ENCODE measurements at regions not wholly inside any gene's neighbourhood (a gene's known extent, or its start where the extent isn't known, plus 50 kb on each side); places are given as distances from the start of the nearest gene placed in this dataset.

DNA sequence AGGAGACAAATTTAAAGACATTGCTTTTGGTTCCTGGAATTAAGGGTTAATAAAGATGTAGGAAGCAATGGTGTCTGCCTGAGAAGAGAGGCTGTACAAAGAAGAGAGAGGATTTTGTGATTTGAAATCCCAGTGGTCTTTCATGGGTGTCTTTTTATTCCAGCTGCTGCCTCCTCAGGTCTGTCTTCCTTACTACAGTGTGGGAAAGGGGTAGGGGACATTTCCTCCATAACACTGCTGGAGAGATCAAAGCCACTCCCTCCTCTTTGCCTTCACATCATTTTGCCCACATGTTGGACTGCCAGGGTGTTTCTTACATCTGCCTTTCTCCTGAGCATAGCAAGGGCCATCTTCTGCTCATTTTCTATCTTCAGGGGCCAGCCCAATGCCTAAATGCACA lies 348.5 kb downstream of the EN1 start:
- Histone ChIP-seq H3K36me3 (ENCODE audit: control insufficient read depth in 2 of 2, insufficient read depth in 2 of 2, low read length in 1 of 2) (no peaks in the 10 kb centered on the region), H3K4me3 (ENCODE audit: low read length in 2 of 2) (no peak overlapping the region), H3K9me3 (ENCODE audit: control insufficient read depth in 2 of 2, insufficient read depth in 1 of 2, low read length in 1 of 2) (no peaks in the 10 kb centered on the region), H3K27ac (ENCODE audit: low read depth in 1 of 2, low read length in 1 of 2) (no peak overlapping the region), H3K4me1 (ENCODE audit: control insufficient read depth in 2 of 2, insufficient read depth in 2 of 2, low read length in 2 of 2) (no peaks in the 10 kb centered on the region), H3K27me3 (ENCODE audit: control insufficient read depth in 2 of 2, insufficient read depth in 1 of 2, low read length in 1 of 2) (no peaks in the 10 kb centered on the region)
- no peak for DNase-seq (ENCODE audit: low read depth in 6 of 9, low spot score in 9 of 9)

- WGBS = 85% methylated on average over 7 of the region's 7 CpGs
- Histone ChIP-seq H3K4me3 (ENCODE audit: low read length in 2 of 2) (no peak overlapping the region), H3K4me1 (ENCODE audit: control insufficient read depth in 2 of 2, insufficient read depth in 2 of 2, low read length in 2 of 2) (no peaks in the 10 kb centered on the region), H3K27me3 (ENCODE audit: control insufficient read depth in 2 of 2, insufficient read depth in 1 of 2, low read length in 1 of 2) (no peaks in the 10 kb centered on the region), H3K9me3 (ENCODE audit: control insufficient read depth in 2 of 2, insufficient read depth in 1 of 2, low read length in 1 of 2) (no peaks in the 10 kb centered on the region), H3K27ac (ENCODE audit: low read depth in 1 of 2, low read length in 1 of 2) (no peak overlapping the region), H3K36me3 (ENCODE audit: control insufficient read depth in 2 of 2, insufficient read depth in 2 of 2, low read length in 1 of 2) (no peaks in the 10 kb centered on the region)
- DNase-seq (ENCODE audit: low read depth in 6 of 9, low spot score in 9 of 9) = no peak
Observed at GRCh38 chr2:118496870-118497611, 350.4 kb downstream of the EN1 start.

DNA sequence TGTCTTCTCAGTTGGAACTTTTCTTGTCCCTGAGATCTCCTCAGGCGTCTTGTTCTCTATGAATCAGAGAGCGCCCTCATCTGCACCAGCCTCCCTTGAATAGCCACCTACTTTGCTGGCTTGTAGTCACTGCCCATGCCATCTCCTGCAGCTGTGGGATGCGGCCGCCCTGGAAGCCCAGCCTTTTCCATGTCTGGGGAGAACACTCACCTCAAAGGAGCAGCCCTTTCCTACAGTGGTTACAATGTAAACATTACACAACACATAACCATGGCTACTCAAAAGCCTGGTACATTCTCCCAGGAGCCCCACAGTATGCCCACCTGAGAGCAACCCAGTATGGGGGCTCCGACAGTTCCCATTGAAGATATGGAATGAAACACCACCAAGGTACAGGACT lies 351.0 kb downstream of the EN1 start:
- DNase-seq (ENCODE audit: low read depth in 6 of 9, low spot score in 9 of 9) = no peak
- Histone ChIP-seq H3K4me3 (ENCODE audit: low read length in 2 of 2) (no peak overlapping the region), H3K9me3 (ENCODE audit: control insufficient read depth in 2 of 2, insufficient read depth in 1 of 2, low read length in 1 of 2) (no peaks in the 10 kb centered on the region), H3K36me3 (ENCODE audit: control insufficient read depth in 2 of 2, insufficient read depth in 2 of 2, low read length in 1 of 2) (no peaks in the 10 kb centered on the region), H3K27me3 (ENCODE audit: control insufficient read depth in 2 of 2, insufficient read depth in 1 of 2, low read length in 1 of 2) (no peaks in the 10 kb centered on the region), H3K27ac (ENCODE audit: low read depth in 1 of 2, low read length in 1 of 2) (no peak overlapping the region), H3K4me1 (ENCODE audit: control insufficient read depth in 2 of 2, insufficient read depth in 2 of 2, low read length in 2 of 2) (no peaks in the 10 kb centered on the region)
- WGBS = 95% methylated on average over 5 of the region's 5 CpGs

- 78% methylated on average over 4 of the region's 4 CpGs for WGBS
- no peak overlapping the region for H3K4me3 ChIP-seq (ENCODE audit: low read length in 2 of 2)
Observed at GRCh38 chr2:118495290-118495689, 352.2 kb downstream of the EN1 start.

DNA sequence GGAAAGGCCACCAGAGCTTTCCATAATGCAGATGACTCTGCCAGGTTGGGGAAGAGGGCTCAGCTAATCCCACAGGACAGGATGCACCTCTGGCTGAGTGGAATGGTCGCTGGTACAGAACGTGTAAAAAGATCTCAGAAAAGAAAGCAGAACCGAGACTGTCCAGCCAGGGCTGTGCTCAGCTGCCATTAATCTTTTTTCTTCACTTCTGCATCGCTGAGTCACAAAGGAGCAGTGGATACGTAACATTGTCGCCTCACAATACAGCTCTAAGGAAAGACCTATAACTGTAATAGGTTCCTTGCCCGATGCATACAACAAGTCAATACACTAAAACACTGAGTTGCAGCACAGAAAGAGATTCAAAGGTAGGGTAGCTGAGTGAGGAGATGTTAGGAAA lies 354.2 kb downstream of the EN1 start:
- Histone ChIP-seq H3K27ac (ENCODE audit: low read depth in 1 of 2, low read length in 1 of 2) (no peak overlapping the region), H3K36me3 (ENCODE audit: control insufficient read depth in 2 of 2, insufficient read depth in 2 of 2, low read length in 1 of 2) (no peaks in the 10 kb centered on the region)
- WGBS = 84% methylated on average over 7 of the region's 7 CpGs

More at GRCh38 chr2:118495290-118495689, 352.2 kb downstream of the EN1 start:
- no peak overlapping the region for H3K27ac ChIP-seq (ENCODE audit: low read depth in 1 of 2, low read length in 1 of 2)
- H3K27me3 ChIP-seq (ENCODE audit: control insufficient read depth in 2 of 2, insufficient read depth in 1 of 2, low read length in 1 of 2) = no peaks in the 10 kb centered on the region
- no peaks in the 10 kb centered on the region for H3K9me3 ChIP-seq (ENCODE audit: control insufficient read depth in 2 of 2, insufficient read depth in 1 of 2, low read length in 1 of 2)
- H3K4me1 ChIP-seq (ENCODE audit: control insufficient read depth in 2 of 2, insufficient read depth in 2 of 2, low read length in 2 of 2) = no peaks in the 10 kb centered on the region
- no peaks in the 10 kb centered on the region for H3K36me3 ChIP-seq (ENCODE audit: control insufficient read depth in 2 of 2, insufficient read depth in 2 of 2, low read length in 1 of 2)
- DNase-seq (ENCODE audit: low read depth in 6 of 9, low spot score in 9 of 9) = no peak

DNA sequence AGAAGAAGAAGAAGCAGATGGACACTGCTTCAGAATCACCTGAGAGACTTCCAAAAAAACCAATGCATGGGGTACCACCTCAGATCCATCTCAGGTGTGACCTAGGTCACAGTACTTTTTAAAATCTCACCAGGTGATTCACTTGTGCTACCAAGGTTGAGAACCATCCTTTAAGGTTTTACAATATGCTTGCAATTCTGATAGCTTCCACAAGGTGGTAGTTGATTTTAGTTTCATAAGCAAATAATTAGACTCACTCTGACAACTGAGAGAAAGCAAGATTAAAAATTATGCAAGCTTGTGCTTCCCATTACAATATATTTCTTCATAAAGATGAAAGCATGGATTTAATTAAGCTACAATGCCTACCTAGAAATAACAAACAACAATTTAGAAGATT lies 355.1 kb downstream of the EN1 start:
- Histone ChIP-seq H3K27ac (ENCODE audit: low read depth in 1 of 2, low read length in 1 of 2) (no peak overlapping the region), H3K9me3 (ENCODE audit: control insufficient read depth in 2 of 2, insufficient read depth in 1 of 2, low read length in 1 of 2) (no peaks in the 10 kb centered on the region), H3K4me1 (ENCODE audit: control insufficient read depth in 2 of 2, insufficient read depth in 2 of 2, low read length in 2 of 2) (no peaks in the 10 kb centered on the region), H3K36me3 (ENCODE audit: control insufficient read depth in 2 of 2, insufficient read depth in 2 of 2, low read length in 1 of 2) (no peaks in the 10 kb centered on the region), H3K27me3 (ENCODE audit: control insufficient read depth in 2 of 2, insufficient read depth in 1 of 2, low read length in 1 of 2) (no peaks in the 10 kb centered on the region), H3K4me3 (ENCODE audit: low read length in 2 of 2) (no peak overlapping the region)
- DNase-seq (ENCODE audit: low read depth in 6 of 9, low spot score in 9 of 9) = no peak

More for the DNA sequence above, 354.2 kb downstream of the EN1 start:
- H3K4me3 ChIP-seq (ENCODE audit: low read length in 2 of 2) = no peak overlapping the region
- H3K4me1 ChIP-seq (ENCODE audit: control insufficient read depth in 2 of 2, insufficient read depth in 2 of 2, low read length in 2 of 2) = no peaks in the 10 kb centered on the region
- DNase-seq (ENCODE audit: low read depth in 6 of 9, low spot score in 9 of 9) = no peak
- no peaks in the 10 kb centered on the region for H3K9me3 ChIP-seq (ENCODE audit: control insufficient read depth in 2 of 2, insufficient read depth in 1 of 2, low read length in 1 of 2)
- H3K27me3 ChIP-seq (ENCODE audit: control insufficient read depth in 2 of 2, insufficient read depth in 1 of 2, low read length in 1 of 2) = no peaks in the 10 kb centered on the region

DNA sequence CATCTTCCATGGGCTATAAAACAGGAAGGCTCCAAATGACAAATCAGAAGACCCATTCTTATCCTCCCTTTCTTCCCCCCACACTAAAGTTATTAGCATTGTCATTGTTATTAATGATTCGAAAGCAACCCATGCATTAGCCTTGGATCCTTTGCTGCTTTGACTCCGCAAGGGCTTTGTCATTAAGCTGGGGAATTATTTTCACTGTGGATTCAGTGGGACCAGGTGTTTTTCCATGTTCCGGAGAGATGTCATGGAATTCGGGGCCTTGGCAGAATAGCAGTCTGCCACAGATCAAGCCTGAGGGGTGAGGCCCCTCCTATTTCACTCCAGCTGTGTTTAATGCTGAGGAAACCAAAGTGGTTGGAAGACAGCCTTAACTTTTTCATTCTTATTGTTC lies 357.1 kb downstream of the EN1 start:
- H3K36me3 ChIP-seq (ENCODE audit: control insufficient read depth in 2 of 2, insufficient read depth in 2 of 2, low read length in 1 of 2) = no peaks in the 10 kb centered on the region
- WGBS = 51% methylated on average over 4 of the region's 4 CpGs
- DNase-seq (ENCODE audit: low read depth in 6 of 9, low spot score in 9 of 9) = no peak

GRCh38 chr2:118489712-118490299 lies 357.6 kb downstream of the EN1 start:
- H3K4me1 ChIP-seq (ENCODE audit: control insufficient read depth in 2 of 2, insufficient read depth in 2 of 2, low read length in 2 of 2) = no peaks in the 10 kb centered on the region
- H3K27ac ChIP-seq (ENCODE audit: low read depth in 1 of 2, low read length in 1 of 2) = no peak overlapping the region
- no peaks in the 10 kb centered on the region for H3K27me3 ChIP-seq (ENCODE audit: control insufficient read depth in 2 of 2, insufficient read depth in 1 of 2, low read length in 1 of 2)
- 70% methylated on average over 6 of the region's 6 CpGs for WGBS
- no peaks in the 10 kb centered on the region for H3K36me3 ChIP-seq (ENCODE audit: control insufficient read depth in 2 of 2, insufficient read depth in 2 of 2, low read length in 1 of 2)
- no peak overlapping the region for H3K4me3 ChIP-seq (ENCODE audit: low read length in 2 of 2)
- DNase-seq (ENCODE audit: low read depth in 6 of 9, low spot score in 9 of 9) = no peak
- no peaks in the 10 kb centered on the region for H3K9me3 ChIP-seq (ENCODE audit: control insufficient read depth in 2 of 2, insufficient read depth in 1 of 2, low read length in 1 of 2)

More for the DNA sequence above, 357.1 kb downstream of the EN1 start:
- Histone ChIP-seq H3K4me1 (ENCODE audit: control insufficient read depth in 2 of 2, insufficient read depth in 2 of 2, low read length in 2 of 2) (no peaks in the 10 kb centered on the region), H3K9me3 (ENCODE audit: control insufficient read depth in 2 of 2, insufficient read depth in 1 of 2, low read length in 1 of 2) (no peaks in the 10 kb centered on the region), H3K4me3 (ENCODE audit: low read length in 2 of 2) (no peak overlapping the region), H3K27ac (ENCODE audit: low read depth in 1 of 2, low read length in 1 of 2) (no peak overlapping the region), H3K27me3 (ENCODE audit: control insufficient read depth in 2 of 2, insufficient read depth in 1 of 2, low read length in 1 of 2) (no peaks in the 10 kb centered on the region)

DNA sequence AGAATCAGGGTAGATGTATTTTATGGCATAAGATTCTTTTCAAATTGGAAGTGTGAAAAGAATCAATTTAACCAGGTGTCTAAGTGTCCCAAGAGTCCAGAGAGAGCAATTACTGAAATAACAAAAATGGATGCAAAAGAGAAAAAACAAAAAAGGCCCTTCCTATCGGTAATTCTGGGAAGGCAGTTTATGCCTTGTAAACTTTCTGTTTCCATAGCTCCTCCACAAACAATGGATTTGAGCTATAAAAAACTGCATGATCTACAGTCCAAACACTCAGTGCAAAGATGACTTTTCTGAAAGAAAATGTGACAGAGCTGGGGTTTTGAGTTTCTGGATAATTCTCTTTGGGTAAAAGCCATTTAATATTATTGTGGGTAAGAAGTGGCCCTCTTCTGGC lies 366.1 kb downstream of the EN1 start:
- Histone ChIP-seq H3K27me3 (ENCODE audit: control insufficient read depth in 2 of 2, insufficient read depth in 1 of 2, low read length in 1 of 2) (no peaks in the 10 kb centered on the region), H3K36me3 (ENCODE audit: control insufficient read depth in 2 of 2, insufficient read depth in 2 of 2, low read length in 1 of 2) (no peaks in the 10 kb centered on the region), H3K27ac (ENCODE audit: low read depth in 1 of 2, low read length in 1 of 2) (no peak overlapping the region), H3K9me3 (ENCODE audit: control insufficient read depth in 2 of 2, insufficient read depth in 1 of 2, low read length in 1 of 2) (no peaks in the 10 kb centered on the region), H3K4me1 (ENCODE audit: control insufficient read depth in 2 of 2, insufficient read depth in 2 of 2, low read length in 2 of 2) (no peaks in the 10 kb centered on the region), H3K4me3 (ENCODE audit: low read length in 2 of 2) (no peak overlapping the region)
- DNase-seq (ENCODE audit: low read depth in 6 of 9, low spot score in 9 of 9) = no peak
- 88% methylated on average over 1 of the region's 1 CpG for WGBS
